ENCODE measurements at regions not wholly inside any gene's neighbourhood (a gene's known extent, or its start where the extent isn't known, plus 50 kb on each side); places are given as distances from the start of the nearest gene placed in this dataset.
"Not testable (repeated sequence)": the region's sequence is repeated elsewhere in the genome, so short reads cannot be mapped to it uniquely, and the experiment has no call there.

- Mint-ChIP-seq H3K36me3 (no peaks in the 10 kb centered on the region), H3K27ac (no peak overlapping the region), H3K9me3 (peaks cover 6 to 8% of the 10 kb centered on the region in 2 donors)
- no peak for ATAC-seq
- no peak for DNase-seq (ENCODE audit: low spot score in 2 of 2)
These were observed 85.6 kb upstream of the SSTR4 start for GRCh38 chr20:22949331-22950109.

GRCh38 chr20:22951966-22952365 lies 83.1 kb upstream of the SSTR4 start:
- H3K36me3 Mint-ChIP-seq = no peaks in the 10 kb centered on the region
- DNase-seq (ENCODE audit: low spot score in 2 of 2) (no peak), ATAC-seq (no peak)
- H3K9me3 Mint-ChIP-seq = peaks cover 6 to 8% of the 10 kb centered on the region in 2 donors
- no peak overlapping the region for H3K27ac Mint-ChIP-seq

- no peak for DNase-seq (ENCODE audit: low spot score in 2 of 2)
- Mint-ChIP-seq H3K27ac (no peak overlapping the region), H3K9me3 (peaks cover 6 to 8% of the 10 kb centered on the region in 2 donors), H3K36me3 (no peaks in the 10 kb centered on the region)
- ATAC-seq = no peak
These were observed 80.5 kb upstream of the SSTR4 start for GRCh38 chr20:22954661-22955060.

GRCh38 chr20:22958390-22958789 lies 76.7 kb upstream of the SSTR4 start:
- Mint-ChIP-seq H3K9me3 (peaks cover under 1 to 8% of the 10 kb centered on the region in 2 donors), H3K27ac (no peak overlapping the region), H3K36me3 (no peaks in the 10 kb centered on the region)
- ATAC-seq (no peak), DNase-seq (ENCODE audit: low spot score in 2 of 2) (no peak)

GRCh38 chr20:22962567-22963439 lies 72.3 kb upstream of the SSTR4 start:
- H3K9me3 Mint-ChIP-seq = peaks cover 0 to 9% of the 10 kb centered on the region in 2 donors
- ATAC-seq = no peak

GRCh38 chr20:22963581-22963980 lies 71.5 kb upstream of the SSTR4 start:
- no peak for DNase-seq (ENCODE audit: low spot score in 2 of 2)
- Mint-ChIP-seq H3K36me3 (peaks cover 0 to 6% of the 10 kb centered on the region in 2 donors), H3K9me3 (peaks cover 0 to 11% of the 10 kb centered on the region in 2 donors), H3K27ac (no peak overlapping the region)
- ATAC-seq = no peak

More at GRCh38 chr20:22962567-22963439, 72.3 kb upstream of the SSTR4 start:
- Mint-ChIP-seq H3K27ac (no peak overlapping the region), H3K36me3 (peaks cover 0 to 6% of the 10 kb centered on the region in 2 donors)
- DNase-seq (ENCODE audit: low spot score in 2 of 2) = no peak

- Mint-ChIP-seq H3K27ac (no peak overlapping the region), H3K36me3 (peaks cover 0 to 6% of the 10 kb centered on the region in 2 donors), H3K9me3 (peaks cover 0 to 5% of the 10 kb centered on the region in 2 donors)
- DNase-seq (ENCODE audit: low spot score in 2 of 2) = no peak
- no peak for ATAC-seq
These were observed 68.2 kb upstream of the SSTR4 start for GRCh38 chr20:22966787-22967464.

- H3K9me3 Mint-ChIP-seq; ATAC-seq; DNase-seq (ENCODE audit: low spot score in 2 of 2); H3K27ac Mint-ChIP-seq; H3K36me3 Mint-ChIP-seq: not testable (repeated sequence)
These were observed 67.4 kb upstream of the SSTR4 start for GRCh38 chr20:22967706-22968105.

GRCh38 chr20:22969031-22969430 lies 66.1 kb upstream of the SSTR4 start:
- not testable (repeated sequence) for H3K27ac Mint-ChIP-seq; H3K9me3 Mint-ChIP-seq; ATAC-seq; DNase-seq (ENCODE audit: low spot score in 2 of 2); H3K36me3 Mint-ChIP-seq

GRCh38 chr20:22971077-22971476 lies 64.0 kb upstream of the SSTR4 start:
- not testable (repeated sequence) for H3K36me3 Mint-ChIP-seq; H3K9me3 Mint-ChIP-seq; DNase-seq (ENCODE audit: low spot score in 2 of 2); H3K27ac Mint-ChIP-seq; ATAC-seq

- Mint-ChIP-seq H3K9me3 (peaks cover under 1 to 3% of the 10 kb centered on the region in 2 donors), H3K27ac (no peak overlapping the region), H3K36me3 (no peaks in the 10 kb centered on the region)
- ATAC-seq = no peak
- no peak for DNase-seq (ENCODE audit: low spot score in 2 of 2)
These were observed 60.8 kb upstream of the SSTR4 start for GRCh38 chr20:22974354-22974753.

GRCh38 chr20:22977047-22977785 lies 57.9 kb upstream of the SSTR4 start:
- ATAC-seq (no peak), DNase-seq (ENCODE audit: low spot score in 2 of 2) (no peak)
- Mint-ChIP-seq H3K9me3 (peaks cover 10 to 14% of the 10 kb centered on the region in 2 donors), H3K27ac (no peak overlapping the region), H3K36me3 (no peaks in the 10 kb centered on the region)

- ATAC-seq (no peak), DNase-seq (ENCODE audit: low spot score in 2 of 2) (no peak)
- H3K36me3 Mint-ChIP-seq = no peaks in the 10 kb centered on the region
- peaks cover 13 to 14% of the 10 kb centered on the region in 2 donors for H3K9me3 Mint-ChIP-seq
- H3K27ac Mint-ChIP-seq = no peak overlapping the region
These were observed 51.1 kb upstream of the SSTR4 start for GRCh38 chr20:22984008-22984407.

GRCh38 chr20:22984606-22985005 lies 50.5 kb upstream of the SSTR4 start:
- H3K9me3 Mint-ChIP-seq = peaks cover 10 to 14% of the 10 kb centered on the region in 2 donors
- no peak for ATAC-seq
- H3K36me3 Mint-ChIP-seq = no peaks in the 10 kb centered on the region
- DNase-seq (ENCODE audit: low spot score in 2 of 2) = no peak
- H3K27ac Mint-ChIP-seq = no peak overlapping the region

- DNase-seq (ENCODE audit: low spot score in 2 of 2) = no peak
- no peak for ATAC-seq
- Mint-ChIP-seq H3K27ac (no peak overlapping the region), H3K36me3 (no peaks in the 10 kb centered on the region), H3K9me3 (peaks cover 9 to 14% of the 10 kb centered on the region in 2 donors)
These were observed 49.8 kb upstream of the SSTR4 start for GRCh38 chr20:22985239-22985778.
